Activated CD4-positive, alpha-beta T cell treated with anti-CD3 and anti-CD28 coated beads for 4 hours (primary cell): ENCODE measurements at regions not wholly inside any gene's neighbourhood (a gene's known extent, or its start where the extent isn't known, plus 50 kb on each side); places are given as distances from the start of the nearest gene placed in this dataset.
"Not testable (repeated sequence)": the region's sequence is repeated elsewhere in the genome, so short reads cannot be mapped to it uniquely, and the experiment has no call there.

Experiments
- DNase-seq, 2 donors: peaks; one replicate each; pipeline ENCODE4 v3.0.0-alpha.2; 2020

- no peak for DNase-seq
Observed at GRCh38 chr4:177957596-177958360, 515.5 kb upstream of the AGA start.

GRCh38 chr4:177960566-177960965, 518.3 kb upstream of the AGA start:
- DNase-seq: no peak

- DNase-seq: no peak
Observed at GRCh38 chr4:177961761-177962380, 519.6 kb upstream of the AGA start.

- DNase-seq: no peak
Observed at GRCh38 chr4:177964061-177964460, 521.8 kb upstream of the AGA start.

- DNase-seq: no peak
Observed at GRCh38 chr4:177964693-177965168, 522.5 kb upstream of the AGA start.

GRCh38 chr4:177967328-177967727, 525.1 kb upstream of the AGA start:
- DNase-seq: no peak

- DNase-seq: no peak
Observed at GRCh38 chr4:177968817-177969442, 526.7 kb upstream of the AGA start.

GRCh38 chr4:177974461-177974860, 532.2 kb upstream of the AGA start:
- no peak for DNase-seq

GRCh38 chr4:177975315-177975987, 533.2 kb upstream of the AGA start:
- no peak for DNase-seq

GRCh38 chr4:177986236-177986635, 544.0 kb upstream of the AGA start:
- no peak for DNase-seq

GRCh38 chr4:177987896-177988295, 545.7 kb upstream of the AGA start:
- no peak for DNase-seq

- no peak for DNase-seq
Observed at GRCh38 chr4:177989503-177990201, 547.4 kb upstream of the AGA start.

GRCh38 chr4:178003098-178003657, 560.9 kb upstream of the AGA start:
- no peak for DNase-seq

GRCh38 chr4:178010596-178010995, 568.4 kb upstream of the AGA start:
- no peak for DNase-seq

GRCh38 chr4:178015046-178015445, 572.8 kb upstream of the AGA start:
- DNase-seq: not testable (repeated sequence)

GRCh38 chr4:178026999-178027398, 584.8 kb upstream of the AGA start:
- no peak for DNase-seq

GRCh38 chr4:178027796-178028195, 585.6 kb upstream of the AGA start:
- DNase-seq: no peak

- no peak for DNase-seq
Observed at GRCh38 chr4:178028481-178028880, 586.2 kb upstream of the AGA start.

GRCh38 chr4:178037459-178038214, 595.4 kb upstream of the AGA start:
- no peak for DNase-seq

GRCh38 chr4:178056996-178057395, 614.8 kb upstream of the AGA start:
- no peak for DNase-seq

GRCh38 chr4:178063568-178063967, 621.3 kb upstream of the AGA start:
- DNase-seq: no peak
